Ammon's horn (tissue), 1 donor: ENCODE measurements at regions not wholly inside any gene's neighbourhood (a gene's known extent, or its start where the extent isn't known, plus 50 kb on each side); places are given as distances from the start of the nearest gene placed in this dataset.
A peak's percentile ranks its signal among the peaks of the same experiment; 100 is the strongest.
"Not testable (repeated sequence)": the region's sequence is repeated elsewhere in the genome, so short reads cannot be mapped to it uniquely, and the experiment has no call there.

Experiments used
- DNase-seq: peaks from one replicate; pipeline ENCODE4 v3.0.0-alpha.2; 2016; ENCODE audit warnings: low spot score

DNA sequence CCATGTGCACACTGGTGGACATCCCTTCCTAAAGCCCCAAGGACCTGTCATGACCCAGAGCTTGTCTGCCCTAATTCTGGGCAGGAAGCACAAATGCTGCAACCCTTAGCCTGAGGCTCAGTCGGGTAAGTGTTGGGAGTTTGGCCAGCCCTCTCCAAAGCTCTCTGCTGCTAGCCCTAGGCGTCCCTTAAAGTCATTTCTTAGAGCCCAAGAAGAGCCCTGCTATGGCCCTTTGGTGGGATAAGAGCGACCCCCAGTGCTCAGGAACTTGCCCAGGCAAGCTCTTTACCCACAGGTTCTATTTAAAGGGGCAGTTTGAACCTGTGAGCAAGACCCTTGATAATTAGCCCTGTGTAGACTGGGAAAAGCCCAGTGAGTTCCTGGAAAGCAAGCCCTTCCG is 356.8 kb downstream of the RRAGC start:
- DNase-seq: no peak

DNA sequence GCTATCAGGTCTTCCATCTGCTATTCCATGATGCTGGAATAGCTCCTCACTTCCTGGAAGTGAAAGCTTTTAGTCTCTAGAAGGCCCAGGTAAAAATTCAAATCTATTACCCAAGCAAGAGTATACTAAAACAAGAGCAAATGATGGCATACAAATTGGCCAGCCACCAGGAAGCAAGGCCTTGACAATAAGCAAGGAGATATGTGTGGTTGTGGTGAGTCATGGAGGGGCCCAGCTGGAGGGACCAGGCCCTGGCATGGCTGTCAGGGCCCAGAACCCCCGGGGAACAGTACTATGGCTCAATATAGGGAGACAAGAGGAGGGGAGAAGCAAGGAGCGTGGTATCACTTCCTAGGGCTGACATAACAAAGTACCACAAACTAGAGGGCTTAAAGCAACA is 358.7 kb downstream of the RRAGC start:
- no peak for DNase-seq

- no peak for DNase-seq
Observed at GRCh38 chr1:38500352-38500751, 359.2 kb downstream of the RRAGC start.

GRCh38 chr1:38498686-38499085 is 360.9 kb downstream of the RRAGC start:
- DNase-seq: no peak

DNA sequence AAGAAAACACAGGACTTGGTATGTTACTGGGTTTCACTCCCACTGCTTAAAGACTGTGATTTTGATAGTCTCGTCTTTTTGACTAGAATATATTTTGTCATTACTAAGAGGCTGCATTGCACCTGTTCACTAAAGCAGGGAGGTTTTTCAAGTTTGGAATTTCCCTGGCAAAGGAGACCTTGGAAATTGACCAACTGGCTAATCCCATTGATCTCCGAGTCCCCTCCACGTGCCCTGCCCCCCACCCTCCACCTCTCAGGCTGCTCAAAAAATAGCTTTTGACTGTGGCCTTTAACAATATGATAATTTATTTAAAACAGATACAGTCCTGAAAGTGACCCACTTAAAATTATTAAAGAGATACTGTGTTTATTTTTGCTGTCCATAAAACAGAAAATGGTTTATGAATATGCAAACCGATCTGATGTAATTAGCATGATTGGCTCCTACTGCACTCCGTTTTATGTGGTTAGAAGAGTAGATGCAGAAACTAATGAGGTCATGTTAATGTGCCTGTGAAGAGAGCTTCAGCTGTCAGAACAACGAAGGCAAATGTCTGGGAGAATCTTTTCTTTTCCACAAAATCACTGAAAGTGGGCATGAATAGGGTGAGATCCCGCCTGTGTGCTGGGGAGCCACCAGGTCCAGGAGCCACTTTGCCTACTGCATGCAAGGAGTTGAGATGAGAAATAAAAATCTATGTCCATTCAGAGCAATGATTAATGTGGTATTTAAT is 361.5 kb downstream of the RRAGC start:
- no peak for DNase-seq

DNA sequence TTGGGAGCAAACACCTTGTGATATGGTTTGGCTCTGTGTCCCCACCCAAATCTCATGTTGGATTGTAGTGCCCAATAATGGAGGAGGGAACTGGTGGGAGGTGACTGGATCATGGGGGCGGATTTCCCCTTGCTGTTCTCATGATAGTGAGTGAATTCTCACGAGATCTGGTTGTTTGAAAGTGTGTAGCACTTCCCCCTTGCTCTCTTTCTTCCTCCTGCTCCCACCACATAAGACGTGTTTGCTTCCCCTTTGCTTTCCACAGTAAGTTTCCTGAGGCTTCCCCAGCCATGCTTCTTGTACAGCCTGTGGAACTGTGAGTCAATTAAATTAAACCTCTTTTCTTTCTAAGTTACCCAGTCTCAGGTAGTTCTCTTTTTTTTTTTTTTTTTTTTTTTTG is 366.3 kb downstream of the RRAGC start:
- not testable (repeated sequence) for DNase-seq

- peak; percentile 22 for DNase-seq
Observed at GRCh38 chr1:38489844-38490270, 369.7 kb downstream of the RRAGC start.

GRCh38 chr1:38488162-38488898 is 371.2 kb downstream of the RRAGC start:
- DNase-seq: no peak

- no peak for DNase-seq
Observed at GRCh38 chr1:38487396-38487795, 372.2 kb downstream of the RRAGC start.

DNA sequence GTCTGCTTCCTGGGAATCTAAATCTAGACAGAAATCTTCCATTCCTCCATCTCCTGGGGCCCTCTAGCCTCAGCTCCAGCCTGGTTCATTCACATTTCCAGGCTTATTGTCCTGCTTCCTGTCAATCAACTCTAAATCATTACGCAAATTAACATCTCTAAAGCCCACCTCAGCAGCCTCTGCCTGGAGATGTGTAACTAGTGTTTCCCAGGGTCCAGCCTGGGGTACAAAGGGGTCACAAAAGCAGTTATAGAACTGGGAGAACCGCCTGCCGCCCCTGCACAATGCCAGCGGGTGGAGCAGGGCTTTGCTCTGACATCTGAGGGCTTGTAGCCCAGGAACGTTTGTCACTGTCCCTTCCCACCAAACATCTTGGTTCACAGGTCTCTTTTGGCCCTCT is 373.5 kb downstream of the RRAGC start:
- no peak for DNase-seq

GRCh38 chr1:38481871-38482826 is 377.4 kb downstream of the RRAGC start:
- DNase-seq: no peak

DNA sequence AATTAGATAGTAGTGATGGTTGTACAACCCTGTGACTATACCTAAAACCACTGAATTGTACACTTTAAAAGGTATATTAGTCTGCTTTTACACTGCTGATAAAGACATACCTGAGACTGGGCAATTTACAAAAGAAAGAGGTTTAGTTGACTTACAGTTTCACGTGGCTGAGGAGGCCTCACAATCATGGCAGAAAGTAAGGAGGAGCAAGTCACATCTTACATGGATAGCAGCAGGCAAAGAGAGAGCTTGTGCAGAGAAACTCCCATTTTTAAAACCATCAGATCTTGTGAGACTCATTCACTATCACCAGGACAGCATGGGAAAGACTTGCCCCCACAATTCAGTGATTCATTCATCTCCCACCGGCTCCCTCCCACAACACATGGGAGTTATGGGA is 379.9 kb downstream of the RRAGC start:
- not testable (repeated sequence) for DNase-seq

GRCh38 chr1:38477811-38478210 is 381.8 kb downstream of the RRAGC start:
- no peak for DNase-seq

GRCh38 chr1:38476850-38477178 is 382.8 kb downstream of the RRAGC start:
- DNase-seq: no peak

DNA sequence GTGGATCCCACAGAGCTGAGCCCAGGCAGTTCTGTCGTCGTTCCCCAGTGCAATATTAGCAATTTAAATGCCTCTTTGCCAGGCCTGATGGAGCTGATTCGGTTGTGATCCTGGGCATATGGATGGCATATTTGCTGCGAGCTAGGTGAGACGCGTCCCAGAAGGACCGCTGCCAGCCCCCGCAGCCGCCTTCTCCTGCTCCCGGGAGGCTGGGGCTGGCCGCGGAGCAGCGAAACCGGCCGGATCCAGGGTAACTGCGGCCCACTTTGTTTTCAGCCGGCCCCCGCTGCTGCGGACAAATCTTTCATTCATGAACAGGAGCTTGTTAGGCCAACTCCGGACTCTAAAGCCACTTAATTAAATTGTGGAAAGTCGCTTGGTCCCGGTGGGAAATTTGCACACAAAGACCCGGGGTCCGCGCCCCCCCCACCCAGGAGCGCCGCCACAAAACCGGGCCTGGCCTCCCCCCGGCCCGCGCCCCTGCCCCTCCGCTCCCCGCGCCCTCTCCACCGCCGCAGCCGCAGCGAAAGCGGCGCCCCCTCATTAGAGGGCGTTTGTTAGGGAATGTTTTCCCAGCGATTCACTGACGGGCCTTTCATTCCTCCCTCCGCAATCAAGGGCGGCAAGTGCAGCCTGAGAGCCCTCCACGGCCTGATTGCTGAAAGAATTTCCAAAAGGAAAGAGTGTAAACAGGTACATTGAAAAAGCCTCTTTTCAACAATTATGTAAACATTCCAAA is 383.3 kb downstream of the RRAGC start:
- peak; percentile 41 for DNase-seq

- no peak for DNase-seq
Observed at GRCh38 chr1:38475624-38476005, 384.0 kb downstream of the RRAGC start.

DNA sequence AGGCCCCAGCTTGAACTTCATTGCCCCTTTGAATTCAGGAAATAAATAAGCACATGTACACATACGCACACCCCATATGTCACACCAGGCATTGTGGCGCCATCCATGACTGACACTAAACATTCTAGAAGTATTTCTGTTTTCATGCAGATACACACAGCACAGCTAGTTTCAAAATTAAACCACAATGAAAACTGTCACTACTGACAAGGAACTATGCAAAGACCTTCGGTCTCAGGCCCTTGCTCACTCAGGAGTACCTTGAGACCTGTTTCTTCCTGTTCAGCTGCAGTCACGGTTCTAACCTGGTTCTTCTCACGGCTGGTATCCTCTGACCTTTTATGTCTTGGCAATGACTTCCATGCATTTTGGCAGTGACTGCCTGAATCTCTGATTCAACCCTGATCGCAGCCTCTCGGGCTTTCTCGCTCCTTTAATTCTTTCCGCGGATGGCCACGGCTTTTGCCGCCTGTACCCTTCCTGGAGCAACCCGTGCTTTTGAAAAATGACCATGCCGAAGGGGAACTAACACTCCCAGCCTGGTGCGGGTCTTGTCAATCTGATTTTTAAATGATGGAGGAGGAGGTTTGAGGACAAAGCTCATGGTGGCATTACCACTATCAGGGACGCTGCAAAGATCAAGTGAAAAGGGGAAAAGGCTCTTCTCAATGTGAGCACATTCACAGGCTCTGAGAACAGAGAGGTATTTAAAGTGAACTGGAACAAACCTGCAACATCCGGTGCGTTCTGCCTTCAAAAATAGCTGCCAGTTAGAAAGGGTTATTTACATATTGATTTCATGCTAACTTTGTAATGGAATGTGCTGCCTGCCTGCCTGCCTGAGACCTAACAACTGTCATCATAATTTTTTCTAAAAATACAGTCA is 384.6 kb downstream of the RRAGC start:
- no peak for DNase-seq

- DNase-seq: no peak
Observed at GRCh38 chr1:38466487-38466886, 393.1 kb downstream of the RRAGC start.

GRCh38 chr1:38465460-38465859 is 394.1 kb downstream of the RRAGC start:
- DNase-seq: no peak

DNA sequence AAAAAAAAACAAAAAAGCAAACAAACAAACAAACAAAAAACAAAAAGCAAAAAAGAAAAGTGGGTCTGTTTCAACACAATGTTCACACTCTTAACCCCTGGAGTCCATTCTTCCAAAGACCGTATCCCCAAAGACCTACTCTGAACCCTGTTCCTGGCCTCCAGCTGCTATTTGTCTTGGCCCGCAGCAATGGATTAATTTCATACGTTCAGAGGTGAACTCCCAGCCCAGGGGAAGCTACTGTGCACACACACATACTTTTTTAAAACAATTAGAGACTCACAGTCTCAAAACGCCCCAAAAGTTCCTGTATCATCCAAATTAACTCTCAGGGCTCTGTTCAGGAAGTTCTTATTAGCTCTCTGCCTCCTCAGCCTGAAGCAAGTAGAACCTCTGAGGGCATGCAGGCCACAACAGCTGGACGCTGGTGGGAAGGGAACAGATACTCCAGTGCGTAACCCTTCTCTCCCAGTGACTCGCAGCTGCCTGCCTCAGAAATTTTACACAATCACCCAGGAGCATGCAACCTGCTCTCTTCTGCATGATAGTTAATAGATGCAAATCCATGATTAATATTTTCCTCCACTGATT is 395.4 kb downstream of the RRAGC start:
- DNase-seq: no peak
